Kasumi-1 (cell line): ENCODE measurements at regions not wholly inside any gene's neighbourhood (a gene's known extent, or its start where the extent isn't known, plus 50 kb on each side); places are given as distances from the start of the nearest gene placed in this dataset.

Experiments used
- DNase-seq, 2 experiments: peaks; one replicate each; lab custom pipeline; 2025; lab: John Stamatoyannopoulos, UW

GRCh38 chr2:103276869-103277268 is 515.0 kb downstream of the TMEM182 start:
- peak; percentile 10 to 23 for DNase-seq

- DNase-seq, result no peak
These were observed 522.9 kb downstream of the TMEM182 start for GRCh38 chr2:103284750-103285149.

GRCh38 chr2:103285354-103285753 is 523.5 kb downstream of the TMEM182 start:
- no peak for DNase-seq

- DNase-seq, result no peak
These were observed 525.9 kb downstream of the TMEM182 start for GRCh38 chr2:103287746-103288145.

GRCh38 chr2:103288696-103289095 is 526.9 kb downstream of the TMEM182 start:
- no peak for DNase-seq

GRCh38 chr2:103289105-103289725 is 527.4 kb downstream of the TMEM182 start:
- DNase-seq, result peak; percentile 21 to 38

GRCh38 chr2:103292573-103292972 is 530.7 kb downstream of the TMEM182 start:
- no peak for DNase-seq

- no peak for DNase-seq
These were observed 531.4 kb downstream of the TMEM182 start for GRCh38 chr2:103293067-103293741.

- no peak for DNase-seq
These were observed 531.9 kb downstream of the TMEM182 start for GRCh38 chr2:103293742-103294077.

- DNase-seq, result no peak
These were observed 532.6 kb downstream of the TMEM182 start for GRCh38 chr2:103294420-103294819.

GRCh38 chr2:103295591-103295990 is 533.8 kb downstream of the TMEM182 start:
- DNase-seq, result no peak

GRCh38 chr2:103324671-103325070 is 562.8 kb downstream of the TMEM182 start:
- DNase-seq, result no peak

- no peak for DNase-seq
These were observed 565.6 kb downstream of the TMEM182 start for GRCh38 chr2:103327386-103327785.

GRCh38 chr2:103327966-103328365 is 566.1 kb downstream of the TMEM182 start:
- no peak for DNase-seq

- no peak for DNase-seq
These were observed 573.6 kb downstream of the TMEM182 start for GRCh38 chr2:103335403-103335802.

- DNase-seq, result no peak
These were observed 577.0 kb downstream of the TMEM182 start for GRCh38 chr2:103338819-103339218.

- DNase-seq, result no peak
These were observed 584.9 kb downstream of the TMEM182 start for GRCh38 chr2:103346780-103347179.

- DNase-seq, result no peak
These were observed 591.9 kb downstream of the TMEM182 start for GRCh38 chr2:103353774-103354173.

- no peak for DNase-seq
These were observed 593.5 kb downstream of the TMEM182 start for GRCh38 chr2:103355287-103355686.

- no peak for DNase-seq
These were observed 599.9 kb downstream of the TMEM182 start for GRCh38 chr2:103361712-103362111.

GRCh38 chr2:103363639-103364038 is 601.8 kb downstream of the TMEM182 start:
- DNase-seq, result no peak

- no peak for DNase-seq
These were observed 602.3 kb downstream of the TMEM182 start for GRCh38 chr2:103364177-103364576.

- DNase-seq, result no peak
These were observed 603.2 kb downstream of the TMEM182 start for GRCh38 chr2:103365071-103365470.

GRCh38 chr2:103367877-103368276 is 606.0 kb downstream of the TMEM182 start:
- DNase-seq, result no peak
